HG02840 (cell line): ENCODE measurements at regions not wholly inside any gene's neighbourhood (a gene's known extent, or its start where the extent isn't known, plus 50 kb on each side); places are given as distances from the start of the nearest gene placed in this dataset.

ENCODE experiments used
- ATAC-seq: cut with Tn5 transposase; IDR thresholded peaks from one replicate; pipeline ENCODE4 v1.9.1; 2021; ENCODE audit warnings: mild to moderate bottlenecking, moderate library complexity, moderate number of reproducible peaks; ENCODE audit not compliant: unreplicated experiment, low FRiP score

DNA sequence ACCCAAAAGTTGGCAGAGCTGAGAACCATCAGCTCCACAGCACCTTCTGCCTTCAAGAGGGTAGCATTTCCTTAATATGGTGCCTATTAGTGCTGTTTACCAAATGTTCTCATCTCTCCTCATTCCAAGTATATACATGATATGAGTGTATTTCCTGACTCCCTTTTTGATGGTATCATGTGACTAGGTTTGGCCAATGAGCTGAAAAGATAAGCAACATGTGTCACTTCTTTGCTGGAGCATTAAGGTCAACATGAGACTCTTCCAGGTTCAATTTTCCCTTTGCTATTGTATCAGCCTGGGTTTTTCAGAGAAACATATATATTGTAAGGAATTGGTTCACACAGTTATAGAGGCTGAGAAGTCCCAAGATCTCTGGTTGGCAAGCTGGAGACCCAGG lies 310.9 kb downstream of the HRH4 start:
- no peak for ATAC-seq

DNA sequence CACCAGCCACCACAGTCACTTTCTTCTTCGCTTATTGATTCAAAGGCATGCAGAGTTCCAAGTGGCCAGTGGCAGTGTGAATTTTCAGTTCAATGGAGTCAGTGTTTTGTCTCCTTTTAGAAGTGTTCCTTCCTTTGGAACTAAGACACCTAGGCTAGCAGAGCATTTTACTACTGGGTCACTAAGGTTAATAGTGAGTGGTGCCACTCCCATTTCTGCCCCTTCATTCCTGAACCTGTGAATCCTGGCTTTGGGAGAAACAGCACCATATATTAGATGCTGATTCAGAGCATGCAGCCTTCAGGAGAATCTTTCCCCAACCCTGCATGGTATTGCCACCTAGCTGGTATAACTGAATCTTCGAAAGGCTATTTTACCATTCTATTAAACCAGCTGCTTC lies 312.7 kb downstream of the HRH4 start:
- ATAC-seq = no peak

DNA sequence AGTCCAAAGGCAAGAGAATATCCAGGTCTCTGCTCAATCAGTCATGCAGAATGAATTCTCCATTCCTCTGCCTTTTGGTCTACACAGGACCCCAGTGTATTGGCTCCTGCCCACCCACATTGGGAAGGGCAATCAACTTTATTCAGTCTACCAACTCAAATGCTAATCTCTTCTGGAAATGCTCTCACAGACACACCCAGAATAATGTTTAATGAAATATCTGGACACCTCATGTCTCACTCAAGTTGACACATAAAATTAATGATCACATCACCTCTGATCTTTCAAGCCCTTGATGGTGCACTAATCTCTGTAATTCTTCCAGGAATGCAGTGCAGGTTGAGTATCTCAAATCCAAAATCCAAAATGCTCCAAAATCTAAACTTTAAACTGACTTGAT lies 315.6 kb downstream of the HRH4 start:
- no peak for ATAC-seq

DNA sequence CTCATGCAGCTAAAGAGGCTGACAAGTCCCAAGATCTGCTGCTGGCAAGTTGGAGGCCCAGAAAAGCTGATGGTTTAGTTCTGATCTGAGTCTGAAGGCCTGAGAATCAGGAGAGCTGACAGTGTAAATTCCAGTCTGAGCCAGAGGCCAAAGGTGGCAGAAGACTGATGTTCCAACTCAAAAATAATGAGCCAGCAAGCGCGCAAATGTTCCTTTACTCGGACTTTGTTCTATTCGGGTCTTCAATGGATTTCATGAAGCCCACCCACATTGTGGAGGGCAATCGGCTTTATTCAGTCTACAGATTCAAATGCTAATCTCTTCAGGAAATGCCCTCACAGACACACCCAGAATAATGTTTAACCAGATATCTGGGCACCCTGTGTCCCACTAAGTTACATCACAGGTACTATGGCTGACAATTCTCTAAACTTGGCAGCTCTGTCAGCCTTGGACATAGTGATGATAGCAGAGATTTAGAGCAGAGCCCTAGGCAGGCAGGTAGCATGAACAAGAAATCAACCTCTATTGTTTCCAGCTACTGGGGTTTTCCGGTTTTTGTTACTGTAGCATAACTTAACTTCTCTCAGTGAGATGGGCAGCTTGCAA lies 318.5 kb downstream of the HRH4 start:
- no peak for ATAC-seq

DNA sequence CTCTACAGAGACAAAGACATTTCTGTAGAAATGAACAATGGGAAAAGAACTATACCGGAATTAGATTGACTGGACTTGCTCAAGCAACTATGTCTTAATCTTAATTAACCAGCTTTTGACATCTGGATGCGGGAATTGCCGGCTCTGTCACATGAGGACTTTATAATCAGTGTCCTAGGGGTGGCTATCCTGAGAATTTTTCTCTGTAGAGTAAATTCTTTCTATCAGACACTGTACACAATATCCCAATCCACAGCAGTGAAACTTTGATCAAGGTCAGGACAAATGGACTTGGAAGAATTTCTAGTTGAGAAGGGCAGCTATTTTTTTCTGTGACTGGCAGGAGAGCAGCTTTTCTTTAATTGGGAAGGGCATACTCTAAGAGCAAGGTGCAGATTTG lies 322.1 kb downstream of the HRH4 start:
- no peak for ATAC-seq

DNA sequence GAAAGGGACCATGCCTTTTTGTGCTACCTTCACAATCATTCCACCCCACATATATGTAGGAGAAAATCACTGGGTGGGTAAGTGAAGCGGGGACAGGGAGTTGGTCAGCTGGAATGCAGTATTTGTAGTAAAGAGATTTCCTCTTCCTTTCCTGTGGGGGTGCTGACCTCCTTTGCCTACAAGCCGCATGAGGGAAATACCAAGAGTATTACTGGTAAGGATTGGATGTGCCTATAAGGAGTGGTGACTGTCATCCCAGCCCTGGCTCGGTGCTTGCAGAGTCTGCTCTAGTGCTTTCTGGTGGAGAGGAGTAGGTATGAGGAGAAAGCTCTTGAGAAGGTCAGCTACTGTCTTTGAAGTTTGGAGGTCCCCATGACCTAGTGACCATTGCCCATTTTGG lies 324.6 kb downstream of the HRH4 start:
- ATAC-seq = no peak

DNA sequence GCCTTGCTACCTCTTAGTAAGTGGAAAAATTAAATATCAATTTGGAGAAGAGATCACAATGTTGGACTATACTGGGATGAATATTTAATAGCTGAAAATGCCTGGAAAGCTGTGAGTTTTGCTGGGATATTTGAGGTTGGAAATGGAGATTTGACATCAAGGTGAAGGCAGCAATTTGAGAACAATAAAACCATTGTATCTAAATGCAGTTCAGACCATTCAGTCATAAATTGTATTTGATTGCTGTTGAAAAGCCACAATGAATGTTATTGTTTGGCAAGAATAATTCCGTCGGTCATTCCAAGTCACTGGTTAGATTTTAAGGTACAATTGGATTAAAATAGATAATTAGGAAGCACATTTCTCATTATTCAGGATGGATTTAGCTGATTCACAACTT lies 325.6 kb downstream of the HRH4 start:
- no peak for ATAC-seq

DNA sequence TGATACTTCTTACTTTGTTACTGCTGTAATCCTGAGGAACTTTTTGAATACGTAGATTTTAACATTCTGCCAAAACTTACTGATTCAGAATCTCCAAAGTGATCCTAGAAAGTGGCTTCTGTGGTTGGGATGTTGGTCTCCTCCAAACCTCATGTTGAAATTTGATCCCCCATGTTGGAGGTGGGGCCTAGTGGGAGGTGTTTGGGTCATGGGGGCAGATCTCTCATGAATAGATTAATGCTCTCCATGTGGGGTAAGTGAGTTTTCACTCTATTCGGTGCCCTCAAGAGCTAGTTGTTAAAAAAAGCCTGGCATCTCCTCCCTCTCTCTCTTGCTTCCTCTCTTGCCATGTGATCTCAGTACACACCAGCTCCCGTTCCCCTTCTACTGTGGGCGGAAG lies 329.9 kb downstream of the HRH4 start:
- ATAC-seq = no peak

DNA sequence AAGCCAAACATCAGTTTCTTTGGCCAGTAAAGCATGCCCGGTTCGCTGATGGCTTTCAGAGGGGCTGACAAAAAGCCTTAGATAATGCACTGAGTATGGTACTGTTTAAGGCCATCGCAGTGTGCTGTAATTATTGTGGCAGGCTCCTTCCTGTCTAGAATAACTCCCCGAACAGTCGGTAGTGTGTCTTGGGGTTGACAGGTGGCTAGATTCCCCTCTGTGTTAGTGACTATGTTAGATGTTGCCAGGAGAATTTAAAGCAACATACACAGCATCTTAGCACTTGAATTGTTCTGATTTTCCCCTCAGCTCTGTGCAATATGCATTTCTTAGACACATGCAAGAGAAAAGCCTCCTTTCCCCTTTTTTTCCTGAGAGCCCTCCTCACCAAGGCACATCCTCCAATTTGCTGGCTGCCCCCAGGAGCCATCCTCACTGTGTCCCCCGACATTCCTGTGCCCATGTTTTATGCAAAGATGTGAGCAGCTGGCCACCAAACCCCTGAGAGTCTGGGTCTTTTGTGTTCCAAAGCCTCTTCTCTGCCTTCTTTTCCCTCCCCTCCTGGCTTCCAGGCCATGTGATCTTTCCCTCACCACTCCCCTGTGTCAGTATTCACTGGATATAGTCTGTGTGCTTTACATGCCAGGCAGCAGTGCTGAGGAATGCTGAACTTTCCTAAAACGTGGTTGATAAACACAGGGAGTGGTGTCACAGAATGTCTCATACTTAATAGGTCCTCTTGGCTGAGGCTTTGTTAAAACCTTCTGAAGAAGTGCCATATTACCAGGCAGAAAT lies 331.5 kb downstream of the HRH4 start:
- no peak for ATAC-seq

DNA sequence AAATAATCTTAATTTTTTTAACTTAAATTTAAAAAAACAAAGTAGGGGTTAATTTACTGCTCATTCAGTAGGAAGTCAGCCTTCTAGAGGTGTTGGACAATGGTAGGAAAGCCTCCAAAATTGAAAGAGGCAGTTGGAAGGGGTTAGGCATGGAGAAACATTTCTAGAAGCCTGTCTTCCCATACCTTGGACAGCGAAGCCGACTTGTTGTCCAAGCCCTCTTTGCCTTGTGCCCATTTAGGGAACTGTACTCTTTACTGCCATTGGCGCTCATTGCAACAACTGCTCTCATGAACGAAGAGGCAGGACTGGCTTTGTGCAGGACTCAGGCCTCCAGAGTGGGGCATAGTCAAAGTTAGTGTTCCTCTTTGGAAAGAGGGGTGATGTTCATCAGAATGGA lies 333.3 kb downstream of the HRH4 start:
- ATAC-seq = no peak

DNA sequence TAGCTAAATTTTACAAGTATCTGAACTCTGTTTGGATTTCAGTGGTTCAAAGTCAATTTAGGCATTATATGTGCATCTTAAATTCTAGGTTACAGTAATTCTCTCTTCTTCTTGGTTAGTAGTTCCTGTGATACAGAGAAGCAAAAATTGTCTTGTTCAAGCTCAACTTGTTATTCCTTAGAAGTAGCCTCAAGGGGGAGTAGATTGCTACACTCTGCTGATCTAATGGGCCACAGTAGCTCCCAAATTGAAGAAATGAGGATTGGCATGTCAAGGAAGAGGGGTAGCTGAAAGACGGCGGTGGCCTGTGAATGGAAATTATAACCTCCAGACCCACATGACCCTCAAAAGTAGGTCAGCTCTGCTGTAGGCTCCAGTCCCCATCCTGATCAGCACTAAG lies 334.7 kb downstream of the HRH4 start:
- ATAC-seq = no peak

DNA sequence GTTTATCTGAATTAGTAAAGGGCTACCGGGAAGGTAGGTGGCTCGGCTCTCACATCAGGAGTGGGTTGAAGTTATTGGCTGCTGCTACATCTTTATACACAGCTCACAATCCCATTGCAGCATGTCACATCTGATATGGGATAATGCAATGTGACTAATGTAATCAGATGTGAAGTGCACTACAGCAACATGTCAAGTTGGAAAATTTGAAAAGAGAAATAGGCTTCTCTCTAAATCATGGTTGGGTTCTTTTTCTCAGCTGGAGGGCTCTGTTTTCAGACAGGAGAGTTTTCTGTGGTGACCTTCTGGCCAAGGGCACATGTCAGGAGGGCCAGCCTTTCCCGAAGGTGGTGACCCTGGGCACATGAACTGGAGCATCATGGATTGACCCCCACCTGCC lies 337.5 kb downstream of the HRH4 start:
- no peak for ATAC-seq

DNA sequence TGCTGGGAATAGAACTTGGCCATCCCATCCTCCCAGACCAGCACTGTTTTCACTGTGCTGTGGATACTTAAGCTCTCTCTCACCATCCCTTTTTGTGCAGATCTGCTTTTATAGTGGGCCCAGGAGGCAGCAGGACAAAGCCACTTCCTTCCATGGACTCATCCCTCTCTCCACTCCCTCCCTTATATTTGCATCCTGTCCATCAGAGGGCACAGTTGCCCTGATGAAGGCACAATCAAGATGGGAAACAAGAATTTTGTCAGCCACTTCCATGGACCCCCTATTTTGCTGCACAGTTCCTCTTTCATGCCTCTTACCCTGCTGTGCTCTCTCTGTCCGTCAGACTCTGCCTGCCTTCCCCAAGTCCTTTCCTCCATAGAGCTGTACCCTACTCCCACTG lies 338.7 kb downstream of the HRH4 start:
- no peak for ATAC-seq

DNA sequence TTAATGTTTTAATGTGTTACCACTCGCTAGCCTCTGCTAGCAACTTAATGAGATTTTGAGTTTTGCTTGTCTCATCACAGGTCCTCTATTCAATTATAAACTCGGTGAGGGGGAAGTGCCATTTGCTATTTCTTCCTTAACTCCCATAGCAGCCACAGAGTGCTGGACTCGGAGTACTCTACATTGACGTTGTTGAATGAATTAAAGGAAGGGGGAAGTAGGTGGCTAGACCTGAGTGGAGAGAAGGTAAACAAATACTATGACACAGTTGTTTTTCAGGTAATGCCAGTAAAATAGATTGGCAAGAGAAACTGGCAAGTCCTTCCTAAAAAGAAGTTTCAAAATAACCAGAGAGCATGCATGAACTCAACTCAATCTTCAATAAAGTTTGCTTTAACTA lies 339.3 kb downstream of the HRH4 start:
- no peak for ATAC-seq

DNA sequence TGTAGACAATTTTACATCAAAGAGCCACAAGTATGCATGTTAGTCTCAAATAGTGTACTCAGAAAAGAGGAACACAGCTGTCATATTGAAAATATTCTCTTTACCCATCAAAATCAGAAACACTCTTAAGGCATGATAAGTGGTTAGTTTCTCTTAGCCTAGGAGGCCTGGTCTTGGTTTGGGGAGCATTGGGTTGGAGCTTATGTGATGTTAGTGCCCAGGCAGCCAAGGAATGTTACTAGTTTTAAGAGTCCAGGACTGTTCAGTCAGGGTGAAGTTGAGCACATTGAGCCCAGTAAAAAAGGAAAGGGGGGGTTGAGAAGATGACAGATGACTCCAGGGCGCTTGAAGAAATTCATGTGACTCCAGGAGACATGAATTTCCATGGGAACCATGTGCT lies 340.6 kb downstream of the HRH4 start:
- ATAC-seq = no peak

DNA sequence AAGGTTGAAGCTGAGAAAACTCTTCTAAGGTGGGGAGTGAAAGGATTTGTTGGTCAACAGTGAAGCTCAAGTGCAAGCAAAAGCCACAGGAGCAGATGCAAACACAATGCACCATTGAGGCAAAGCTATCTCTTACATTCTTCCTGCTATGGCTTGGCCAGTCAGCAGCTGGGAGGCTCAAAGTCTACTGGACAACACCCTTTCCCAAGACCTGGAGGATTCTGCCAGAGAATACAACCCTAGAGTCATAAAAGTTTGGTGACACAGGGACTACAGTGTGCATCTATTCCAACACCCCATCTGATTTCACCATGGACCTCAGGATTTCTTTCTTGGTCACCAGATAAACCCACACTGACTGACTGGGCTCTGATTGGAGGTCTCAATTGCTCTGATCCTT lies 342.0 kb downstream of the HRH4 start:
- ATAC-seq = no peak

DNA sequence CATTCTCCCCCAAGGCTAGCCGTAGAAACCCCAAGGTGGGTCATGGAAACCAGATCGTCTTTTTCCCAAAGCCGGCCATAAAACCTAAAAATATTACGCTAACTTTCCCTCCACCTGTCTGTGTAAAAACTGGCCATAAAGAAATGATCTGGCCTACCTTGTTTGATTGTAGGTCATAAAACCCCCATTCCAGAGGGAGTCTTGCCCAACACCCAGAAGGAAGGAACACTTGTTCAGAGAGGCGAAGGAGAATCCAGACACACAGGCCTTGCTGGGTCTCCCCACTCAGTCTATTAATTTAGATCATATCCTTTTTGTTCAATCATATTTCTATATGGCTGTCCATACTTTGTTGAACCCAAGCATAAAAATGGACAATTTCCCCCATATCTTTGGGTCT lies 344.7 kb downstream of the HRH4 start:
- ATAC-seq = no peak

DNA sequence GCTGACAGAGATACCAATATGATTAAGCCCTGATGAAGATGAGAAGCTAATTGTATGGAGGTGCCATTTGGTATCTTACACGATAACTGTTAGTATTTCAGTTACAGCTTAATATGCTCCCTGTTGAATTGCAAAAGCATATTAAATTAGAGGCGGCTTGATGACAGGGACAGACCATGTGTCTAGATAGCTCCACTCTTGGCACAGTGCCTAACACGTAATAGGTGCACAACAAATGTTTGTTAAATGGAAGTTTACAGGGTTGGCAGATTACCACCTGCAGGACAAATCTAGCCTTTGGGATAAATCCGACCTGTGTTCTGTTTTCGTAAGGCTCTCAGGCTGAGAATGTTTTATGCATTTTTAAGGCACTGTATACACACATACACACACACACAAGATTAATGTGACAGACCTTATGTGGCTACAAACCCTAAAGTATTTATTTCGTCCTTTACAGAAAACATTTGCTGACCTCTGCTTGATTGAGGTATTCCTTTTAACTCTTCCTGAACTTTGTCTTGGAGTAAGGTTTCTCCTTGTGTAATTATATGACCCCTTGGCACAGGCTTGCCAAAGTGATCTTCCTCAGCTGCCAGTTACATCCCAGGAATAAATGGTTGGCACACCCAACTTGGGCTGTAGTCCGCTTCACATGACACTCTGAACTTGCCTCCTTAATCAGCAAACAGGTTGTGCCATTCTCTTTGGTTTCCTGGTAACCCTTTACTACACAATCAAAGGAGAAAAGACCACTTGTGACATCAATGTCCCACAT lies 348.9 kb downstream of the HRH4 start:
- no peak for ATAC-seq

DNA sequence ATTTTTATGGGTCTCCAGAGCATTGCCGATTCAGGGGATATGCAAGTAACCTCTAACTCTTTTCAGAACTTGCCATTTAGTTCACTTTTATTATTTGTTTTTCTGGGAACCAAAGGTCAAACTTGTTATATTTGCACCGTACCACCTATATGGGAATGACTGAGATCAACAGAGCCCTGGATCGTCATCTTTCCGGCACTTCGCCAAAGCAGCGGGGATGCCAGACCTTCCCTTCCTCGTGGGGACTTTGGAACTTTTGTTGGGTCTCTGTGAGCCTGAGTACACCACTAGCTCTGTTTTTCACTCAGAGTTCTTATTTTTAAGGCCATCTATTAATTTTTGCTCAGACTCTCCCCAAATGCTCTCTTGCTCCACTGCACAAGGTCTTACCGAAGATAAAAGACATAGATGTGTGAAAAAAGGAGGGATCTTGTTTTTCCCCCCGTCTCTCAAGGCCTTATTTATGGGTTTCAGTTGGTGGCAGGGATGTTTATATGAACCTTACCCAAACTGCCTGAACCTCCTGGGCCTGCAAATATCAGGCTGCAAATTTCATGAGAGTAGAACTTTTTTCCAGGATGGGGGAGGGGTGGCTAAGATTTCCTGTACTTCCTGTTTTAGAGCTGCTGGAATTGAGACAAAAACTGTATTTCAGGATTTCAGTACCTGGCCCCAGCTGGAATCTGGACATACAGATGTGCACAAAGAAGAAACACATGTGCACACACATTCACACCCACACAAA lies 350.3 kb downstream of the HRH4 start:
- ATAC-seq = no peak

DNA sequence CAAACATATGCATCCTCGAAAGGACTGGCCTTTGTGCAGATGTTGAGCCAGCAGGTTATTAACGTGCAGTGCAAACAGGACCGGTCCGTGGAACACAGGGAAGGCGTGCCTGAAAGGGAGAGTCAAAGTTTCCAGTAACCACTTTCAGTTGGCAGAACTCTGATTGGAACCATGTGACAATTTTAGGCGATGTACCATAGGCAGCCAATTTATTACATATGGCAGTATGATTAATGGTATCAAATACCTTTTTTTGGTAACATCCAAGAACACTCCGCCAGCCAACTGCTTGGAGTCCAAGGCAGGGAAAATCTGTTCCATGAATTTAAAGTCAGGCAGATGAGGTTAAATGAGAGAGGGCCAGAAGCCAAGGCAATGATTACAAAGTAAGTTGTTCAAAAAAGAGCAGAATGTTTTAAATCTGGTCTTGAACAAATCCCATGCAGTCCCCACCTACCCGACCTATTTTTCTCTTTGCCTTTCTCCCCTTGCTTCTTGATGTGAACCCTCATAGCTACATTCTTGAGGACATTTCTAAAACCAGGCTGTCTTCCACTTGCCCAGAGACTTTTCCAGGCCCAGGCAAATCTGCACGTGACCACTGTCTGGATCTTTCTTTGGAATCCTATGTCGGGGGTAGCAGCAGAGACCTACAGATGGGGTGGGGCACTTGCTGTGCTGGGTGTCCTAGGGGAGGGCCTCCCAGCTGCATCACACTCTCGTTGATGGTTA lies 351.7 kb downstream of the HRH4 start:
- no peak for ATAC-seq
